22Rv1 (cell line): ENCODE measurements at regions not wholly inside any gene's neighbourhood (a gene's known extent, or its start where the extent isn't known, plus 50 kb on each side); places are given as distances from the start of the nearest gene placed in this dataset.
"Not testable (repeated sequence)": the region's sequence is repeated elsewhere in the genome, so short reads cannot be mapped to it uniquely, and the experiment has no call there.

Source experiments
- H3K27ac ChIP-seq: fragments of 450-650 bp; 2 replicates; pipeline ENCODE4 v1.5.1; 2017
- ZFX ChIP-seq: fragments of 450-650 bp; IDR thresholded peaks from 2 replicates; pipeline ENCODE4 v1.6.1; 2017; ENCODE audit warnings: antibody characterized with exemption, borderline replicate concordance
- TF ChIP-seq, protein P1 (sequence below): fragments of 450-650 bp; IDR thresholded peaks from 2 replicates; pipeline ENCODE4 v1.5.1; 2017; ENCODE audit warnings: mild to moderate bottlenecking

DNA sequence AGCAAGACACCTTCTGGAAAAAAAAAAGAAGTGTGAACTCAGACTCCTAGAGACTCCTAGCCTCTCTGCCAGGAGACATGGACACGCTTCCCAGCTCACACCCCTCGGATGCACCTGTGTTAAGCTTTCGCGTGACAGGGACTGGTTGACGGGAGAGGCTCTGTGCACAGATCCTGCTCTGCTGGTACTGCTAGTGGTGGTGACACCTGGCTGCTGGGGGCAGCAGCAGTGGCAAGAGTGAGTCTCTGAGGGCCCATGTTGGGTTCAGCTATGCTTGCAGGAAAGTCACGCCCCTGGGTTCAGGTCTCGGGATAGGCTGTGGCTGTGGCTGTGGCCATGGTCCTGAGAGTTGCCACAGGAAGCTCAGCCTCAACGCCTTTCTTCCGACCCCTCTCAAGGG is 81.1 kb downstream of the XRCC2 start:
- no peak overlapping the region for H3K27ac ChIP-seq
- no peak for TF ChIP-seq ZFX
- TF ChIP-seq, protein P1, sequence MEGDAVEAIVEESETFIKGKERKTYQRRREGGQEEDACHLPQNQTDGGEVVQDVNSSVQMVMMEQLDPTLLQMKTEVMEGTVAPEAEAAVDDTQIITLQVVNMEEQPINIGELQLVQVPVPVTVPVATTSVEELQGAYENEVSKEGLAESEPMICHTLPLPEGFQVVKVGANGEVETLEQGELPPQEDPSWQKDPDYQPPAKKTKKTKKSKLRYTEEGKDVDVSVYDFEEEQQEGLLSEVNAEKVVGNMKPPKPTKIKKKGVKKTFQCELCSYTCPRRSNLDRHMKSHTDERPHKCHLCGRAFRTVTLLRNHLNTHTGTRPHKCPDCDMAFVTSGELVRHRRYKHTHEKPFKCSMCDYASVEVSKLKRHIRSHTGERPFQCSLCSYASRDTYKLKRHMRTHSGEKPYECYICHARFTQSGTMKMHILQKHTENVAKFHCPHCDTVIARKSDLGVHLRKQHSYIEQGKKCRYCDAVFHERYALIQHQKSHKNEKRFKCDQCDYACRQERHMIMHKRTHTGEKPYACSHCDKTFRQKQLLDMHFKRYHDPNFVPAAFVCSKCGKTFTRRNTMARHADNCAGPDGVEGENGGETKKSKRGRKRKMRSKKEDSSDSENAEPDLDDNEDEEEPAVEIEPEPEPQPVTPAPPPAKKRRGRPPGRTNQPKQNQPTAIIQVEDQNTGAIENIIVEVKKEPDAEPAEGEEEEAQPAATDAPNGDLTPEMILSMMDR, result no peak

DNA sequence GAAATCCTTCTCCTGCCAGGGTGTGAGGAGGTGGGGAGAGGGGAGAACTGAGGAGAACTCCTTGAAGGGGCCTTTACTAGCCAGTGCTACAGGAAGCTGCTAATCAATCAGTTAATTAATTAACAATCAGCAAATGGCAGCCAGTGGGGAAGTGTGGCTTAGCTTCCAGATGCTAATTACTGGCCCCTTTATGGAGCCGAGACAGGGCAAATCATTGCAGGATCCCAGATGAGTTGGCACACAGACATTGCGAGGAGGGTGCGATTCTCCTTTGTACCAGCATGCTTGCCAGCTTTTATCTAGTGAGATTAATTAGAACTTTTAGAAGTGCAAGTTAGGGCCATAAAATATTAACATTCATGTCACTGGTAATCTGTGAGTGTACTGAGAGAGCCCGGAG is 84.0 kb downstream of the XRCC2 start:
- TF ChIP-seq, protein P1, result no peak
- TF ChIP-seq ZFX, result no peak
- H3K27ac ChIP-seq, result no peak overlapping the region

DNA sequence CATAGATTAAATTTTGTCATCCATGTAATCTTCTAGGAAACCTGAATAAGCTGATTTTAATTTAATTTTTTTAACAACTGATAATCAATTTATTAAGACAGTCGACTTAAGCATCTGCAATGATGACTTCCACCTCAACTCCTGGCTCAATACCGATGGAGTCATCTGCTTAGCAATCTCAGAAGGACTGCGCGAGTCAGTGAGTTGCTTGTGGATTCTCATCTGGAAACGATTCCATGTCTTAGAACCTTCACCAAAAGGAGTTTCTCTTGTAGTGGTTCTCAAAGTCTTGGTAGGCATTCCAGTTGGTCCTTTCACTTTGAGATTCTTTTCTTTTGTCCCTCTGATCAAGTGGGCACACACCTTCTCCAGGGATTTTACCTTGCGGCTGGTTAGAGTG is 85.5 kb downstream of the XRCC2 start:
- TF ChIP-seq, protein P1, result no peak
- no peak for TF ChIP-seq ZFX
- no peak overlapping the region for H3K27ac ChIP-seq

DNA sequence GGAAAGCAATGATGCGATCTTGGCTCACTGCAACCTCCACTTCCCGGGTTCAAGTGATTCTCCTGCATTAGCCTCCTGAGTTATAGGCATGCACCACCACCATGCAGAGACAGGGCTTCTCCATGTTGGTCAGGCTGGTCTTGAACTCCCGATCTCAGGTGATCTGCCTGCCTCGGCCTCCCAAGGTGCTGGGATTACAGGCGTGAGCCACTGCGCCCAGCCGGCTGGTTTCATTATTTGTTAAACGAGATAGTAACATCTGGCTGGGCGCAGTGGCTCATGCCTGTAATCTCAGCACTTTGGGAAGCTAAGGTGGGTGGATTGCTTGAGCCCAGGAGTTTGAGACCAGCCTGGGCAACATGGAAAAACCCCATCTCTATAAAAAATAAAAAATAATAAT is 86.1 kb downstream of the XRCC2 start:
- H3K27ac ChIP-seq, result not testable (repeated sequence)

DNA sequence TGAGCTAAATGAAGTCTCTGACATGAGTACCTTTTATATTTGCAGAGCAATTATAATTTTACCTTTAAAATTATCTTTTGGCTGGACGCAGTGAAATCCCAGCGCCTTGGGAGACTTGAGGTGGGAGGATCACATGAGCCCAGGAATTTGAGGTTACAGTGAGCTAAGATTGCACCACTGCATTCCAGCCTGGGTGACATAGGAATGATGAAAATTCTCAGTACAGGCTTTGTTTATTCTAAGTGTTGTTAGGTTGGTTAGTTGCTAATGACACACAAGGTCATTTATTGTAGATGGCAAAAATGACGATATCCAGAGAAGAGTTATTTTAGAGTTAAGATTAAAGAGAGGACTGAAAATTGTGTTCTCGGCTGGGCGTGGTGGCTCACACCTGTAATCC is 87.6 kb downstream of the XRCC2 start:
- no peak overlapping the region for H3K27ac ChIP-seq
- no peak for TF ChIP-seq ZFX
- TF ChIP-seq, protein P1, result no peak

DNA sequence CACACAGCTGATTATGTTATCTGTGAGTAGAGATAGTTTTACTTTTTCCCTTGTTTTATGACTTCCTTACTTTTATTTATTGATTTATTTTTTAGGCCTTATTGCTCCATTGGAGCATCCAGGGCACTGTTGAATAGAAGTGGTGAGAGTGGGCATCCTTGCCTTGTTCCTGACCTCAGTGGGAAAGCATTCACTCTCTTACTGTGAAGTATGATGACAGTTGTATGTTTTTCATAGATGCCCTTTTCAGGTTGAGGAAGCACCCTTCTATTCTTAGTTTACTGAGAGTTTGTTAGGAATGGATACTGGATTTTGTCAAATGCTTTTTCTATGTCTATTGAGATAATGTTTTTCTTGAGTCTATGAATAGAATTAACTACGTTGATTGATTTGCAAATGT is 88.6 kb downstream of the XRCC2 start:
- TF ChIP-seq, protein P1, result no peak
- no peak for TF ChIP-seq ZFX
- H3K27ac ChIP-seq, result no peak overlapping the region

DNA sequence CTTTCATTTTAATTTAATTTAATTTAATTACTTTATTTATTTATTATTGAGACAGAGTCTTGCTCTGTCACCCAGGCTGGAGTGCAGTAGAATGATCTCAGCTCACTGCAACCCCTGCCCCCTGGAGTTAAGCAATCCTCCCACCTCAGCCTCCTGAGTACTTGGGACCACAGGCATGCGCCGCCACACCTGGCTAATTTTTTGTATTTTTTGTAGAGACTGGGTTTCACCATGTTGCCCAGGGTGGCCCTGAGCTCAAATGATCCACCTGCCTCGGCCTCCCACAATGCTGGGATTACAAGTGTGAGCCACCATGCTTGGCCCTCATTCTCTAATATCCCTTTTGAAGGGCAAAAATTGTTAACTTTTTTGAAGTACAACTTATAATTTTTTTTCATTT is 92.9 kb downstream of the XRCC2 start:
- no peak for TF ChIP-seq ZFX
- TF ChIP-seq, protein P1, result no peak
- no peak overlapping the region for H3K27ac ChIP-seq

DNA sequence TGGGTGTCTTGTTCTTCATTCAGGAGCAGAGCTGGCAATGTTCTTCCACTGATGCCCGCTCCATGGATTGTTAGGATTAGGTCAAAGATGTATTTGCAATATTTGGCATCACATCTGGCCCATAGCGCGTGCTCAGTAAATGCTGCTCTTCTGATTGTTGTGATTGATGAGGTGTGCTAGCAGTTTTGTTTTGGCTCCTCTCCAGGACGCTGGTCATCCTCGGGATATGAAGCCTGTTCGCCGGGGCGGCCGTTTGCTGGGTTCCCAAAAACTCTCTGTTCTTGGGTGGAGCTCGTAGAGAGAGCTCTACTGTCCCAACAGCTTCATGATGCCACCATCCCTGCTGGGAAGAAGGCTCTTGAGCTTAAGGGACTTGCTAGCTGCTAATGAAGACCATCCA is 96.9 kb downstream of the XRCC2 start:
- no peak overlapping the region for H3K27ac ChIP-seq
- no peak for TF ChIP-seq ZFX
- TF ChIP-seq, protein P1, result no peak
